IMR-90 (cell line): ENCODE measurements at regions not wholly inside any gene's neighbourhood (a gene's known extent, or its start where the extent isn't known, plus 50 kb on each side); places are given as distances from the start of the nearest gene placed in this dataset.

Source experiments
- BHLHE40 ChIP-seq: fragments of 150-350 bp; IDR thresholded peaks from 2 replicates; pipeline ENCODE4 v1.6.1; 2016; ENCODE audit warnings: mild to moderate bottlenecking, low read depth, low read length
- CHD1 ChIP-seq: IDR thresholded peaks from 2 replicates; pipeline ENCODE4 v1.6.1; 2012; ENCODE audit warnings: low read depth, low read length, improper control_type of control experiment
- MAZ ChIP-seq: IDR thresholded peaks from 2 replicates; pipeline ENCODE4 v1.6.1; 2012; ENCODE audit warnings: low read depth, mild to moderate bottlenecking, low read length, improper control_type of control experiment, moderate library complexity, borderline replicate concordance
- POLR2A ChIP-seq: IDR thresholded peaks from 2 replicates; pipeline ENCODE4 v1.6.1; 2012; ENCODE audit warnings: mild to moderate bottlenecking, low read depth, low read length
- RCOR1 ChIP-seq: IDR thresholded peaks from 2 replicates; pipeline ENCODE4 v1.6.1; 2012; ENCODE audit warnings: mild to moderate bottlenecking, low read length, improper control_type of control experiment; ENCODE audit not compliant: insufficient replicate concordance
- SMC3 ChIP-seq: fragments of 150-350 bp; IDR thresholded peaks from 2 replicates; pipeline ENCODE4 v1.6.1; 2016; ENCODE audit warnings: low read depth, mild to moderate bottlenecking, antibody characterized with exemption, low read length, moderate library complexity
- TF ChIP-seq, protein P1 (sequence below): conservative IDR thresholded peaks from 2 replicates; pipeline ENCODE4 v1.5.1; 2012; ENCODE audit warnings: mild to moderate bottlenecking, low read depth, low read length, improper control_type of control experiment

DNA sequence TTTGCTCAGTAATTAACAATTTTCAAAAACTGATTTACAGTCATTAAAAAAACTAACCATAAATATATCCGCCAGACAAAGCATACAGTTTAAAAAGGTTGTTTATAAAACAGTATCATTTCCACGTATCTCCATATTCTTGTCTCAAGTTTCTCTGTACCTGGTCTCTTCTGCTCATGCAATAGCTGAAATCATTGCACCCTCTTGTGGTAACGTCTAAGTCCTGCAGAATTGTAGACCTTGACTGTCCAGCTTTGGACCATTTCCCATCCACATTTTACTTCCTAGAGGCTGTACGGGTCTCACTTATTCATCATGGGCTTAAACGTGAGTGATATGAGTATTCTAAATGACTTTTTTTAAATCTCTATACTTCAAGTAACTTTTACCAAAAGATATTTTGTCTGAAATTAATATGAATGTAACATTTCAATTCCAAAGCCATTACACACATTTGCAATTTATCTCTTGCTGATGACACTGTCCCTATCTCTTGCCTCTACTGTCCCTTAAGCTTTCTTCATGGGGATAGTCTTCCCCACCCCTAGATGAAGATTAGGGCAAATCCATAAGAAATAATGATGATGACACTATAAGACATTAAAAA is 118.5 kb downstream of the BTC start:
- TF ChIP-seq, protein P1, sequence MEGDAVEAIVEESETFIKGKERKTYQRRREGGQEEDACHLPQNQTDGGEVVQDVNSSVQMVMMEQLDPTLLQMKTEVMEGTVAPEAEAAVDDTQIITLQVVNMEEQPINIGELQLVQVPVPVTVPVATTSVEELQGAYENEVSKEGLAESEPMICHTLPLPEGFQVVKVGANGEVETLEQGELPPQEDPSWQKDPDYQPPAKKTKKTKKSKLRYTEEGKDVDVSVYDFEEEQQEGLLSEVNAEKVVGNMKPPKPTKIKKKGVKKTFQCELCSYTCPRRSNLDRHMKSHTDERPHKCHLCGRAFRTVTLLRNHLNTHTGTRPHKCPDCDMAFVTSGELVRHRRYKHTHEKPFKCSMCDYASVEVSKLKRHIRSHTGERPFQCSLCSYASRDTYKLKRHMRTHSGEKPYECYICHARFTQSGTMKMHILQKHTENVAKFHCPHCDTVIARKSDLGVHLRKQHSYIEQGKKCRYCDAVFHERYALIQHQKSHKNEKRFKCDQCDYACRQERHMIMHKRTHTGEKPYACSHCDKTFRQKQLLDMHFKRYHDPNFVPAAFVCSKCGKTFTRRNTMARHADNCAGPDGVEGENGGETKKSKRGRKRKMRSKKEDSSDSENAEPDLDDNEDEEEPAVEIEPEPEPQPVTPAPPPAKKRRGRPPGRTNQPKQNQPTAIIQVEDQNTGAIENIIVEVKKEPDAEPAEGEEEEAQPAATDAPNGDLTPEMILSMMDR = peak; percentile 89
- TF ChIP-seq POLR2A (no peak), SMC3 (peak; percentile 95), BHLHE40 (no peak), RCOR1 (no peak), CHD1 (no peak), MAZ (no peak)
